Renal cortex interstitium (tissue), 11 donors: ENCODE measurements at regions not wholly inside any gene's neighbourhood (a gene's known extent, or its start where the extent isn't known, plus 50 kb on each side); places are given as distances from the start of the nearest gene placed in this dataset.

Source experiments
- DNase-seq, 11 donors: peaks; one replicate each; pipeline ENCODE4 v3.0.0-alpha.2; 2013; ENCODE audit warnings: low read depth in 9 of 11, low spot score in 4 of 11; ENCODE audit errors: extremely low read depth in 1 of 11

GRCh38 chr1:37294096-37294495, 180.3 kb upstream of the ZC3H12A start:
- no peak for DNase-seq

- DNase-seq: no peak
Measured at GRCh38 chr1:37294529-37294928, 179.9 kb upstream of the ZC3H12A start.

GRCh38 chr1:37298769-37299168, 175.6 kb upstream of the ZC3H12A start:
- DNase-seq: no peak

GRCh38 chr1:37299216-37299615, 175.2 kb upstream of the ZC3H12A start:
- no peak for DNase-seq

- DNase-seq: no peak
Measured at GRCh38 chr1:37303884-37304574, 170.4 kb upstream of the ZC3H12A start.

- DNase-seq: no peak
Measured at GRCh38 chr1:37305108-37305507, 169.3 kb upstream of the ZC3H12A start.

GRCh38 chr1:37305841-37306240, 168.5 kb upstream of the ZC3H12A start:
- DNase-seq: no peak

- DNase-seq: no peak
Measured at GRCh38 chr1:37306461-37306860, 167.9 kb upstream of the ZC3H12A start.

- DNase-seq: no peak
Measured at GRCh38 chr1:37306871-37307270, 167.5 kb upstream of the ZC3H12A start.

- DNase-seq: no peak
Measured at GRCh38 chr1:37308031-37308960, 166.1 kb upstream of the ZC3H12A start.

- no peak for DNase-seq
Measured at GRCh38 chr1:37309574-37309973, 164.8 kb upstream of the ZC3H12A start.

- DNase-seq: no peak
Measured at GRCh38 chr1:37310064-37310463, 164.3 kb upstream of the ZC3H12A start.

- no peak for DNase-seq
Measured at GRCh38 chr1:37315371-37315846, 159.0 kb upstream of the ZC3H12A start.

GRCh38 chr1:37317870-37318467, 156.4 kb upstream of the ZC3H12A start:
- peak in 8 of 11 donors; percentile 10 to 56 (median 30) for DNase-seq

- no peak for DNase-seq
Measured at GRCh38 chr1:37318490-37318889, 155.9 kb upstream of the ZC3H12A start.

- no peak for DNase-seq
Measured at GRCh38 chr1:37319284-37319683, 155.1 kb upstream of the ZC3H12A start.

GRCh38 chr1:37323486-37324377, 150.6 kb upstream of the ZC3H12A start:
- DNase-seq: no peak

- DNase-seq: no peak
Measured at GRCh38 chr1:37325010-37325409, 149.4 kb upstream of the ZC3H12A start.
